Heart left ventricle (tissue), 16 donors: ENCODE measurements at regions not wholly inside any gene's neighbourhood (a gene's known extent, or its start where the extent isn't known, plus 50 kb on each side); places are given as distances from the start of the nearest gene placed in this dataset.

Experiments used
- ATAC-seq, 4 donors: fragments of 200-7000 bp; cut with Tn5 transposase; one replicate each; pipeline ENCODE4 v1.9.1; 2020 to 2022; ENCODE audit warnings: moderate library complexity in 4 of 4, mild to moderate bottlenecking in 3 of 4, moderate number of reproducible peaks in 1 of 4
- DNase-seq, 5 donors: peaks; one replicate each; pipeline ENCODE4 v3.0.0-alpha.2; 2020
- H3K27ac ChIP-seq, 12 donors: fragments of 200-600 bp; sonication (generic) in 4 of 12; one replicate each; pipeline versions ENCODE4 v1.5.0 to v1.8.0; 2016 to 2022; ENCODE audit warnings: mild to moderate bottlenecking in 2 of 12
- H3K27me3 ChIP-seq, 9 donors: fragments of 200-600 bp; sonication (generic) in 2 of 9; one replicate each; pipeline versions ENCODE4 v1.5.1 to v1.8.0; 2016 to 2022; ENCODE audit warnings: mild to moderate bottlenecking in 3 of 9
- H3K36me3 ChIP-seq, 9 donors: fragments of 200-600 bp; sonication (generic) in 2 of 9; one replicate each; pipeline versions ENCODE4 v1.5.0 to v1.8.0; 2018 to 2022; ENCODE audit warnings: mild to moderate bottlenecking in 2 of 9
- H3K4me1 ChIP-seq, 12 donors: fragments of 200-600 bp; sonication (generic) in 4 of 12; one replicate each; pipeline versions ENCODE4 v1.5.0 to v1.8.0; 2016 to 2022; ENCODE audit warnings: mild to moderate bottlenecking in 3 of 12
- H3K4me3 ChIP-seq, 12 donors: fragments of 200-600 bp; sonication (generic) in 4 of 12; one replicate each; pipeline versions ENCODE4 v1.5.0 to v1.8.0; 2017 to 2022; ENCODE audit warnings: mild to moderate bottlenecking in 9 of 12, moderate library complexity in 4 of 12
- H3K9me3 ChIP-seq, 12 donors: fragments of 200-600 bp; sonication (generic) in 4 of 12; one replicate each; pipeline versions ENCODE4 v1.5.0 to v1.8.0; 2016 to 2022; ENCODE audit warnings: mild to moderate bottlenecking in 1 of 12
- CTCF ChIP-seq, 12 donors: fragments of 200-600 bp; sonication (generic) in 4 of 12; IDR thresholded peaks; one replicate each; pipeline versions ENCODE4 v1.5.0 to v1.8.0; 2018 to 2022; ENCODE audit warnings: antibody characterized with exemption in 12 of 12, mild to moderate bottlenecking in 5 of 12
- POLR2A ChIP-seq, 2 donors: fragments of 450-650 bp; IDR thresholded peaks; one replicate each; pipeline ENCODE4 v1.6.1; 2017; ENCODE audit warnings: antibody characterized with exemption in 2 of 2, mild to moderate bottlenecking in 2 of 2, moderate library complexity in 2 of 2
- WGBS, 4 donors: extraction: QIAGEN DNeasy Blood & Tissue Kit in 2 of 4; methylation state at CpG; one replicate each; pipeline versions ENCODE4 v1.1.5 to v1.1.7; 2013 to 2018; 5-methylcytosine and 5-hydroxymethylcytosine counted together
- intact Hi-C, 10 donors: fragments of 100-400 bp; cut with DNase I; formaldehyde crosslinking; loops; one replicate each; pipeline versions ENCODE4 v1.11.1 to v1.14.2; 2022
- donor health status: ischemic (EF 13 %, LVEDD 7.1; RV severe dilation, severe dysfunction).
- donor health status: healthy with polysubstance abuse.
- donor health status: DM: no; HTN: yes; CAD: no.
- donor health status: DM: no; HTN: no; CAD: no.
- donor health status: ischemic (EF 25% LVEDD 6.9; RV normal size, moderate dysfunction).
- donor health status: ischemic (EF 25% LVEDD 5.7; RV mildly dilated, moderate dysfunction).
- donor health status: healthy.
- donor health status: DM: yes; HTN: yes; CAD: no.
- donor health status: ischemic (EF 35%, LVEDD 5.7; RV mildly dilated, moderate dysfunction).
- donor health status: nonischemic (EF 11% LVEDD 7.7; RV severe dilation, severe dysfunction).
- donor health status: DM: yes; HTN: yes; CAD: no.
- donor health status: PGD.
- donor health status: ischemic (EF 29% LVEDD 5.4; RV normal size, mild dysfunction).
- donor health status: nonischemic (EF 23%, LVEDD 6.1; RV moderate dilation, normal function).

GRCh38 chr18:68034296-68034695 is 517.8 kb upstream of the DSEL start:
- Histone ChIP-seq H3K27ac (no peak overlapping the region), H3K4me1 (peaks cover 0 to 2% (median 0%) of the 10 kb centered on the region in 12 donors), H3K27me3 (no peaks in the 10 kb centered on the region), H3K9me3 (no peaks in the 10 kb centered on the region), H3K36me3 (no peaks in the 10 kb centered on the region), H3K4me3 (peak overlapping the region in 1 of 12 donors; percentile 3)
- intact Hi-C loops, result no loop called here
- peak in 1 of 4 donors; percentile 43 for ATAC-seq
- TF ChIP-seq POLR2A (IDR thresholded peaks at IDR 0.05) (no peak), CTCF (IDR thresholded peaks at IDR 0.05) (no peak)
- no peak for DNase-seq

GRCh38 chr18:68033466-68033865 is 516.9 kb upstream of the DSEL start:
- H3K27me3 ChIP-seq, result no peaks in the 10 kb centered on the region
- 43 to 54% (median 46%) methylated on average over 4 to 5 of the region's 5 CpGs for WGBS, 4 donors
- H3K9me3 ChIP-seq, result no peaks in the 10 kb centered on the region
- intact Hi-C loops, result no loop called here
- peak overlapping the region in 1 of 12 donors; percentile 5 for H3K4me3 ChIP-seq
- ATAC-seq (no peak), DNase-seq (no peak)
- H3K36me3 ChIP-seq, result no peaks in the 10 kb centered on the region
- H3K4me1 ChIP-seq, result peaks cover 0 to 2% (median 0%) of the 10 kb centered on the region in 12 donors
- TF ChIP-seq POLR2A (IDR thresholded peaks at IDR 0.05) (no peak), CTCF (IDR thresholded peaks at IDR 0.05) (no peak)
- H3K27ac ChIP-seq, result no peak overlapping the region

GRCh38 chr18:68024716-68025115 is 508.2 kb upstream of the DSEL start:
- no peaks in the 10 kb centered on the region for H3K9me3 ChIP-seq
- no peaks in the 10 kb centered on the region for H3K4me1 ChIP-seq
- H3K4me3 ChIP-seq, result no peak overlapping the region
- ATAC-seq (peak in 1 of 4 donors; percentile 52), DNase-seq (no peak)
- WGBS, 4 donors, result 73 to 79% (median 76%) methylated on average over 4 of the region's 4 CpGs
- H3K36me3 ChIP-seq, result no peaks in the 10 kb centered on the region
- intact Hi-C loops, result no loop called here
- H3K27ac ChIP-seq, result no peak overlapping the region
- no peak for TF ChIP-seq POLR2A (IDR thresholded peaks at IDR 0.05)
- no peak for TF ChIP-seq CTCF (IDR thresholded peaks at IDR 0.05)
- H3K27me3 ChIP-seq, result no peaks in the 10 kb centered on the region

DNA sequence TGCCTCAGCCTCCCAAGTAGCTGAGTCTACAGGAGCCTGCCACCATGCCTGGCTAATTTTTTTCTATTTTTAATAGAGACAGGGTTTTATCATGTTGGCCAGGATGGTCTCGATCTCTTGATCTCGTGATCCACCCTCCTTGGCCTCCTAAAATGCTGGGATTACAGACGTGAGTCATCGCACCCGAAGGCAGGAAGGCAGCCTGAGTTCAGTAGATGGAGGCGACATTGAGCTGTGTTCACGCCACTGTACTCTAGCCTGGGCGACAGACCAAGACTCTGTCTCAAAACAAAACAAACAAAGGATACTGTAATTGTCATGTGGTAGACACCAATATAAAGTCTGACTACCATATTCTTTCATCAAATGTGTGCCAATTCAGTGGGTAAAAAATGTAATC is 500.9 kb upstream of the DSEL start:
- Histone ChIP-seq H3K9me3 (no peaks in the 10 kb centered on the region), H3K27me3 (no peaks in the 10 kb centered on the region), H3K4me1 (no peaks in the 10 kb centered on the region), H3K4me3 (no peak overlapping the region), H3K27ac (no peak overlapping the region), H3K36me3 (no peaks in the 10 kb centered on the region)
- TF ChIP-seq CTCF (IDR thresholded peaks at IDR 0.05), result no peak
- TF ChIP-seq POLR2A (IDR thresholded peaks at IDR 0.05), result no peak
- ATAC-seq (no peak), DNase-seq (no peak)
- 80 to 91% (median 83%) methylated on average over 8 of the region's 8 CpGs for WGBS, 4 donors
- intact Hi-C loops, result no loop called here
